Natural killer cell (primary cell): ENCODE measurements at regions not wholly inside any gene's neighbourhood (a gene's known extent, or its start where the extent isn't known, plus 50 kb on each side); places are given as distances from the start of the nearest gene placed in this dataset.

Source experiments
- ATAC-seq, 3 donors: fragments of 150-1000 bp in 2 of 3; fragments of 200-7000 bp in 1 of 3; cut with Tn5 transposase; 1 replicate in 1 of 3; 2 replicates in 2 of 3; pipeline ENCODE4 v1.10.0; 2021; ENCODE audit warnings: mild to moderate bottlenecking in 2 of 3, moderate library complexity in 2 of 3
- DNase-seq, 2 donors: peaks; one replicate each; pipeline versions ENCODE4 v3.0.0 to v3.0.0-alpha.2; 2013 to 2021; ENCODE audit warnings: mixed read lengths in 1 of 2
- H3K27ac ChIP-seq: one replicate; pipeline ENCODE4 v1.5.1; 2013; ENCODE audit warnings: mild to moderate bottlenecking, low read length
- H3K27me3 ChIP-seq: one replicate; pipeline ENCODE4 v1.6.1; 2013; ENCODE audit warnings: low read length; ENCODE audit not compliant: control insufficient read depth, insufficient read depth
- H3K36me3 ChIP-seq: one replicate; pipeline ENCODE4 v1.6.1; 2013; ENCODE audit warnings: low read length; ENCODE audit not compliant: control insufficient read depth, insufficient read depth
- H3K4me1 ChIP-seq: one replicate; pipeline ENCODE4 v1.6.1; 2013; ENCODE audit warnings: low read length; ENCODE audit not compliant: control insufficient read depth, insufficient read depth
- H3K4me3 ChIP-seq: one replicate; pipeline ENCODE4 v1.5.1; 2013; ENCODE audit warnings: low read length
- H3K9me3 ChIP-seq: one replicate; pipeline ENCODE4 v1.6.1; 2013; ENCODE audit warnings: low read length; ENCODE audit not compliant: control insufficient read depth, insufficient read depth
- H3K27ac Mint-ChIP-seq, 2 donors: one replicate each; pipeline ENCODE4 v1.8.0; 2022; ENCODE audit warnings: mild to moderate bottlenecking in 2 of 2, mixed read lengths in 2 of 2, moderate library complexity in 1 of 2
- H3K27me3 Mint-ChIP-seq, 2 donors: one replicate each; pipeline ENCODE4 v1.8.0; 2022; ENCODE audit warnings: low read depth in 2 of 2, mixed read lengths in 2 of 2
- H3K36me3 Mint-ChIP-seq: one replicate; pipeline ENCODE4 v1.8.0; 2022; ENCODE audit warnings: mixed read lengths
- H3K4me1 Mint-ChIP-seq, 2 donors: one replicate each; pipeline ENCODE4 v1.8.0; 2022; ENCODE audit warnings: mixed read lengths in 2 of 2
- H3K4me3 Mint-ChIP-seq: one replicate; pipeline ENCODE4 v1.8.0; 2022; ENCODE audit warnings: mild to moderate bottlenecking, moderate library complexity, mixed read lengths
- H3K9me3 Mint-ChIP-seq, 2 donors: one replicate each; pipeline ENCODE4 v1.8.0; 2022; ENCODE audit warnings: mixed read lengths in 2 of 2
- WGBS: methylation state at CpG from one replicate; pipeline ENCODE4 v1.1.7; 2013; ENCODE audit warnings: missing lambda C conversion rate; ENCODE audit not compliant: insufficient coverage; 5-methylcytosine and 5-hydroxymethylcytosine counted together
- intact Hi-C: fragments of 100-400 bp; cut with micrococcal nuclease; formaldehyde crosslinking; loops from one replicate; pipeline ENCODE4 v1.14.2; 2022
- TF ChIP-seq, protein P1 (sequence below): fragments of 200-600 bp; IDR thresholded peaks from one replicate; pipeline ENCODE4 v1.8.0; 2022; ENCODE audit warnings: antibody characterized with exemption

GRCh38 chr2:11008773-11009172 lies 97.0 kb downstream of the KCNF1 start:
- DNase-seq (no peak), ATAC-seq (no peak)
- Histone ChIP-seq H3K4me3 (no peak overlapping the region), H3K9me3 (peaks cover 8% of the 10 kb centered on the region), H3K4me1 (no peaks in the 10 kb centered on the region), H3K27me3 (no peaks in the 10 kb centered on the region), H3K27ac (no peak overlapping the region), H3K36me3 (no peaks in the 10 kb centered on the region)
- Mint-ChIP-seq H3K36me3 (no peaks in the 10 kb centered on the region), H3K9me3 (no peaks in the 10 kb centered on the region), H3K4me1 (no peaks in the 10 kb centered on the region), H3K4me3 (no peak overlapping the region), H3K27me3 (peaks cover 6 to 13% of the 10 kb centered on the region in 2 donors), H3K27ac (no peak overlapping the region)
- WGBS = 81% methylated on average over 3 of the region's 4 CpGs
- TF ChIP-seq, protein P1, sequence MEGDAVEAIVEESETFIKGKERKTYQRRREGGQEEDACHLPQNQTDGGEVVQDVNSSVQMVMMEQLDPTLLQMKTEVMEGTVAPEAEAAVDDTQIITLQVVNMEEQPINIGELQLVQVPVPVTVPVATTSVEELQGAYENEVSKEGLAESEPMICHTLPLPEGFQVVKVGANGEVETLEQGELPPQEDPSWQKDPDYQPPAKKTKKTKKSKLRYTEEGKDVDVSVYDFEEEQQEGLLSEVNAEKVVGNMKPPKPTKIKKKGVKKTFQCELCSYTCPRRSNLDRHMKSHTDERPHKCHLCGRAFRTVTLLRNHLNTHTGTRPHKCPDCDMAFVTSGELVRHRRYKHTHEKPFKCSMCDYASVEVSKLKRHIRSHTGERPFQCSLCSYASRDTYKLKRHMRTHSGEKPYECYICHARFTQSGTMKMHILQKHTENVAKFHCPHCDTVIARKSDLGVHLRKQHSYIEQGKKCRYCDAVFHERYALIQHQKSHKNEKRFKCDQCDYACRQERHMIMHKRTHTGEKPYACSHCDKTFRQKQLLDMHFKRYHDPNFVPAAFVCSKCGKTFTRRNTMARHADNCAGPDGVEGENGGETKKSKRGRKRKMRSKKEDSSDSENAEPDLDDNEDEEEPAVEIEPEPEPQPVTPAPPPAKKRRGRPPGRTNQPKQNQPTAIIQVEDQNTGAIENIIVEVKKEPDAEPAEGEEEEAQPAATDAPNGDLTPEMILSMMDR = no peak
- intact Hi-C loops = no loop called here

GRCh38 chr2:11009176-11009575 lies 97.4 kb downstream of the KCNF1 start:
- intact Hi-C loops = no loop called here
- Histone ChIP-seq H3K27ac (no peak overlapping the region), H3K9me3 (peaks cover 8% of the 10 kb centered on the region), H3K27me3 (no peaks in the 10 kb centered on the region), H3K36me3 (no peaks in the 10 kb centered on the region), H3K4me1 (no peaks in the 10 kb centered on the region), H3K4me3 (no peak overlapping the region)
- Mint-ChIP-seq H3K27ac (no peak overlapping the region), H3K27me3 (peaks cover 6 to 14% of the 10 kb centered on the region in 2 donors), H3K4me3 (no peak overlapping the region), H3K4me1 (no peaks in the 10 kb centered on the region), H3K9me3 (no peaks in the 10 kb centered on the region), H3K36me3 (no peaks in the 10 kb centered on the region)
- no peak for DNase-seq
- ATAC-seq = no peak
- TF ChIP-seq, protein P1 = no peak
- no CpG with 5 or more reads among the region's 3 CpGs for WGBS

GRCh38 chr2:11009891-11010290 lies 98.2 kb downstream of the KCNF1 start:
- TF ChIP-seq, protein P1 = no peak
- ATAC-seq (no peak), DNase-seq (no peak)
- Mint-ChIP-seq H3K4me3 (no peak overlapping the region), H3K27me3 (peaks cover 6 to 11% of the 10 kb centered on the region in 2 donors), H3K27ac (no peak overlapping the region), H3K36me3 (no peaks in the 10 kb centered on the region), H3K4me1 (no peaks in the 10 kb centered on the region), H3K9me3 (no peaks in the 10 kb centered on the region)
- no peak overlapping the region for H3K4me3 ChIP-seq
- peaks cover 8% of the 10 kb centered on the region for H3K9me3 ChIP-seq
- no peaks in the 10 kb centered on the region for H3K4me1 ChIP-seq
- intact Hi-C loops = no loop called here
- no peaks in the 10 kb centered on the region for H3K27me3 ChIP-seq
- H3K27ac ChIP-seq = no peak overlapping the region
- 83% methylated on average over 6 of the region's 6 CpGs for whole genome bisulfite sequencing
- H3K36me3 ChIP-seq = no peaks in the 10 kb centered on the region

DNA sequence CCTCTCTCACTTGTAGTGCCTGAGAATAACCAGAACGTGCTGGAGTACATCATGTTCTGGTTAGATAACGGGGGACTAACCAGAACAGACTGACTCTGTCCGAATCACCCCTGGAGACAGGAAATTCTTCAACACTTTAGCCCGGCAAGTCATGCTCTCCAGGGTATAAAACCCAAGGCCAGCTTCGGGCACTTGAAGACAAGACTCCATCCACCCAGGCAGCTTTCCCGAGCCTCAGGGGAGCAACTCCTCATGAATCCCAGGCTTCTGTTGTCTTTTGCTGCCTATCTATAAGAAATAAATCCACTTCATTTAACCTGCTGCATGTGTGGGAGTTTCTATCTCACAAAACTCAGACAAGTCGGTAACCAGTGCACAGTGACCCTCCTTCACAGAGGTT lies 99.6 kb downstream of the KCNF1 start:
- Mint-ChIP-seq H3K4me1 (no peaks in the 10 kb centered on the region), H3K4me3 (no peak overlapping the region), H3K36me3 (no peaks in the 10 kb centered on the region), H3K9me3 (no peaks in the 10 kb centered on the region), H3K27ac (no peak overlapping the region), H3K27me3 (peaks cover 12 to 18% of the 10 kb centered on the region in 2 donors)
- Histone ChIP-seq H3K27me3 (no peaks in the 10 kb centered on the region), H3K27ac (no peak overlapping the region), H3K4me1 (no peaks in the 10 kb centered on the region), H3K36me3 (no peaks in the 10 kb centered on the region), H3K4me3 (no peak overlapping the region), H3K9me3 (peaks cover 8% of the 10 kb centered on the region)
- intact Hi-C loops = no loop called here
- DNase-seq (no peak), ATAC-seq (no peak)
- TF ChIP-seq, protein P1 = no peak
- WGBS = 83% methylated on average over 7 of the region's 7 CpGs
